ENCODE measurements at regions not wholly inside any gene's neighbourhood (a gene's known extent, or its start where the extent isn't known, plus 50 kb on each side); places are given as distances from the start of the nearest gene placed in this dataset.

- H3K27me3 ChIP-seq (ENCODE audit: control insufficient read depth, insufficient read depth, low read length) = peaks cover 2% of the 10 kb centered on the region
- H3K4me3 ChIP-seq (ENCODE audit: low read length) = no peak overlapping the region
- H3K4me1 ChIP-seq (ENCODE audit: control insufficient read depth, insufficient read depth, low read length) = no peaks in the 10 kb centered on the region
- no peaks in the 10 kb centered on the region for H3K36me3 ChIP-seq (ENCODE audit: control insufficient read depth, insufficient read depth, low read length)
- no peak for DNase-seq
- H3K9me3 ChIP-seq (ENCODE audit: control insufficient read depth, low read depth, low read length) = no peaks in the 10 kb centered on the region
- 20% methylated on average over 1 of the region's 1 CpG for WGBS (ENCODE audit: insufficient coverage, low lambda C conversion rate)
- H3K27ac ChIP-seq (ENCODE audit: low read length) = no peak overlapping the region
These were observed 254.2 kb upstream of the SORL1-AS1 start for GRCh38 chr11:121706884-121707420.

- DNase-seq = no peak
- Histone ChIP-seq H3K4me1 (ENCODE audit: control insufficient read depth, insufficient read depth, low read length) (no peaks in the 10 kb centered on the region), H3K27me3 (ENCODE audit: control insufficient read depth, insufficient read depth, low read length) (peaks cover 3% of the 10 kb centered on the region), H3K4me3 (ENCODE audit: low read length) (no peak overlapping the region), H3K36me3 (ENCODE audit: control insufficient read depth, insufficient read depth, low read length) (no peaks in the 10 kb centered on the region), H3K9me3 (ENCODE audit: control insufficient read depth, low read depth, low read length) (no peaks in the 10 kb centered on the region), H3K27ac (ENCODE audit: low read length) (no peak overlapping the region)
- WGBS (ENCODE audit: insufficient coverage, low lambda C conversion rate) = 100% methylated on average over 1 of the region's 2 CpGs
These were observed 250.4 kb upstream of the SORL1-AS1 start for GRCh38 chr11:121703201-121703600.

GRCh38 chr11:121700968-121701367 lies 248.2 kb upstream of the SORL1-AS1 start:
- H3K4me1 ChIP-seq (ENCODE audit: control insufficient read depth, insufficient read depth, low read length) = peaks cover 4% of the 10 kb centered on the region
- no peak overlapping the region for H3K27ac ChIP-seq (ENCODE audit: low read length)
- DNase-seq = no peak
- H3K9me3 ChIP-seq (ENCODE audit: control insufficient read depth, low read depth, low read length) = no peaks in the 10 kb centered on the region
- no CpG with 5 or more reads among the region's 4 CpGs for WGBS (ENCODE audit: insufficient coverage, low lambda C conversion rate)
- H3K36me3 ChIP-seq (ENCODE audit: control insufficient read depth, insufficient read depth, low read length) = no peaks in the 10 kb centered on the region
- H3K4me3 ChIP-seq (ENCODE audit: low read length) = no peak overlapping the region
- H3K27me3 ChIP-seq (ENCODE audit: control insufficient read depth, insufficient read depth, low read length) = peaks cover 3% of the 10 kb centered on the region

- Histone ChIP-seq H3K27ac (ENCODE audit: low read length) (no peak overlapping the region), H3K4me1 (ENCODE audit: control insufficient read depth, insufficient read depth, low read length) (peaks cover 6% of the 10 kb centered on the region), H3K27me3 (ENCODE audit: control insufficient read depth, insufficient read depth, low read length) (peaks cover 3% of the 10 kb centered on the region), H3K4me3 (ENCODE audit: low read length) (no peak overlapping the region), H3K9me3 (ENCODE audit: control insufficient read depth, low read depth, low read length) (no peaks in the 10 kb centered on the region), H3K36me3 (ENCODE audit: control insufficient read depth, insufficient read depth, low read length) (no peaks in the 10 kb centered on the region)
- no peak for DNase-seq
- 64% methylated on average over 2 of the region's 5 CpGs for WGBS (ENCODE audit: insufficient coverage, low lambda C conversion rate)
These were observed 247.0 kb upstream of the SORL1-AS1 start for GRCh38 chr11:121699801-121700200.

GRCh38 chr11:121696931-121697670 lies 244.3 kb upstream of the SORL1-AS1 start:
- no peaks in the 10 kb centered on the region for H3K9me3 ChIP-seq (ENCODE audit: control insufficient read depth, low read depth, low read length)
- H3K27me3 ChIP-seq (ENCODE audit: control insufficient read depth, insufficient read depth, low read length) = peaks cover 3% of the 10 kb centered on the region
- H3K27ac ChIP-seq (ENCODE audit: low read length) = no peak overlapping the region
- peaks cover 6% of the 10 kb centered on the region for H3K4me1 ChIP-seq (ENCODE audit: control insufficient read depth, insufficient read depth, low read length)
- WGBS (ENCODE audit: insufficient coverage, low lambda C conversion rate) = 70% methylated on average over 2 of the region's 10 CpGs
- DNase-seq = no peak
- no peak overlapping the region for H3K4me3 ChIP-seq (ENCODE audit: low read length)
- no peaks in the 10 kb centered on the region for H3K36me3 ChIP-seq (ENCODE audit: control insufficient read depth, insufficient read depth, low read length)

- no peak overlapping the region for H3K27ac ChIP-seq (ENCODE audit: low read length)
- H3K4me1 ChIP-seq (ENCODE audit: control insufficient read depth, insufficient read depth, low read length) = peaks cover 6% of the 10 kb centered on the region
- no peaks in the 10 kb centered on the region for H3K36me3 ChIP-seq (ENCODE audit: control insufficient read depth, insufficient read depth, low read length)
- H3K9me3 ChIP-seq (ENCODE audit: control insufficient read depth, low read depth, low read length) = no peaks in the 10 kb centered on the region
- DNase-seq = peak in 1 of 2 donors; percentile 46
- WGBS (ENCODE audit: insufficient coverage, low lambda C conversion rate) = no CpG with 5 or more reads among the region's 20 CpGs
- H3K4me3 ChIP-seq (ENCODE audit: low read length) = no peak overlapping the region
- peaks cover 3% of the 10 kb centered on the region for H3K27me3 ChIP-seq (ENCODE audit: control insufficient read depth, insufficient read depth, low read length)
These were observed 243.6 kb upstream of the SORL1-AS1 start for GRCh38 chr11:121696177-121696871.

- no peaks in the 10 kb centered on the region for H3K27me3 ChIP-seq (ENCODE audit: control insufficient read depth, insufficient read depth, low read length)
- WGBS (ENCODE audit: insufficient coverage, low lambda C conversion rate) = no CpG with 5 or more reads among the region's 1 CpG
- no peak overlapping the region for H3K27ac ChIP-seq (ENCODE audit: low read length)
- peaks cover 6% of the 10 kb centered on the region for H3K4me1 ChIP-seq (ENCODE audit: control insufficient read depth, insufficient read depth, low read length)
- H3K9me3 ChIP-seq (ENCODE audit: control insufficient read depth, low read depth, low read length) = no peaks in the 10 kb centered on the region
- no peaks in the 10 kb centered on the region for H3K36me3 ChIP-seq (ENCODE audit: control insufficient read depth, insufficient read depth, low read length)
- H3K4me3 ChIP-seq (ENCODE audit: low read length) = no peak overlapping the region
- no peak for DNase-seq
These were observed 239.5 kb upstream of the SORL1-AS1 start for GRCh38 chr11:121692236-121692635.

GRCh38 chr11:121688860-121689614 lies 236.3 kb upstream of the SORL1-AS1 start:
- no peak for DNase-seq
- Histone ChIP-seq H3K27ac (ENCODE audit: low read length) (no peak overlapping the region), H3K36me3 (ENCODE audit: control insufficient read depth, insufficient read depth, low read length) (no peaks in the 10 kb centered on the region), H3K4me1 (ENCODE audit: control insufficient read depth, insufficient read depth, low read length) (no peaks in the 10 kb centered on the region), H3K27me3 (ENCODE audit: control insufficient read depth, insufficient read depth, low read length) (no peaks in the 10 kb centered on the region), H3K9me3 (ENCODE audit: control insufficient read depth, low read depth, low read length) (no peaks in the 10 kb centered on the region), H3K4me3 (ENCODE audit: low read length) (no peak overlapping the region)
- no CpG with 5 or more reads among the region's 8 CpGs for WGBS (ENCODE audit: insufficient coverage, low lambda C conversion rate)

GRCh38 chr11:121688055-121688491 lies 235.3 kb upstream of the SORL1-AS1 start:
- DNase-seq = no peak
- Histone ChIP-seq H3K27me3 (ENCODE audit: control insufficient read depth, insufficient read depth, low read length) (no peaks in the 10 kb centered on the region), H3K4me3 (ENCODE audit: low read length) (no peak overlapping the region), H3K27ac (ENCODE audit: low read length) (no peak overlapping the region), H3K9me3 (ENCODE audit: control insufficient read depth, low read depth, low read length) (no peaks in the 10 kb centered on the region), H3K4me1 (ENCODE audit: control insufficient read depth, insufficient read depth, low read length) (no peaks in the 10 kb centered on the region), H3K36me3 (ENCODE audit: control insufficient read depth, insufficient read depth, low read length) (no peaks in the 10 kb centered on the region)
- WGBS (ENCODE audit: insufficient coverage, low lambda C conversion rate) = no CpG with 5 or more reads among the region's 5 CpGs

GRCh38 chr11:121683791-121684190 lies 231.0 kb upstream of the SORL1-AS1 start:
- H3K4me3 ChIP-seq (ENCODE audit: low read length) = no peak overlapping the region
- 100% methylated on average over 2 of the region's 3 CpGs for WGBS (ENCODE audit: insufficient coverage, low lambda C conversion rate)
- H3K27ac ChIP-seq (ENCODE audit: low read length) = no peak overlapping the region
- H3K36me3 ChIP-seq (ENCODE audit: control insufficient read depth, insufficient read depth, low read length) = no peaks in the 10 kb centered on the region
- H3K27me3 ChIP-seq (ENCODE audit: control insufficient read depth, insufficient read depth, low read length) = no peaks in the 10 kb centered on the region
- no peaks in the 10 kb centered on the region for H3K9me3 ChIP-seq (ENCODE audit: control insufficient read depth, low read depth, low read length)
- H3K4me1 ChIP-seq (ENCODE audit: control insufficient read depth, insufficient read depth, low read length) = no peaks in the 10 kb centered on the region
- no peak for DNase-seq
